IMR-90 (cell line): ENCODE measurements at regions not wholly inside any gene's neighbourhood (a gene's known extent, or its start where the extent isn't known, plus 50 kb on each side); places are given as distances from the start of the nearest gene placed in this dataset.

ENCODE experiments used
- MAFK ChIP-seq: IDR thresholded peaks from 2 replicates; pipeline ENCODE4 v1.6.1; 2012; ENCODE audit warnings: low read depth, low read length, improper control_type of control experiment
- MAZ ChIP-seq: IDR thresholded peaks from 2 replicates; pipeline ENCODE4 v1.6.1; 2012; ENCODE audit warnings: low read depth, mild to moderate bottlenecking, low read length, improper control_type of control experiment, moderate library complexity, borderline replicate concordance
- POLR2A ChIP-seq: IDR thresholded peaks from 2 replicates; pipeline ENCODE4 v1.6.1; 2012; ENCODE audit warnings: mild to moderate bottlenecking, low read depth, low read length
- RAD21 ChIP-seq: IDR thresholded peaks from 2 replicates; pipeline ENCODE4 v1.6.1; 2012; ENCODE audit warnings: low read length, improper control_type of control experiment
- SMC3 ChIP-seq: fragments of 150-350 bp; IDR thresholded peaks from 2 replicates; pipeline ENCODE4 v1.6.1; 2016; ENCODE audit warnings: low read depth, mild to moderate bottlenecking, antibody characterized with exemption, low read length, moderate library complexity
- USF2 ChIP-seq: fragments of 150-350 bp; IDR thresholded peaks from 2 replicates; pipeline ENCODE4 v1.6.1; 2017; ENCODE audit warnings: mild to moderate bottlenecking, antibody characterized with exemption, low read length, low read depth
- TF ChIP-seq, protein P1 (sequence below): conservative IDR thresholded peaks from 2 replicates; pipeline ENCODE4 v1.5.1; 2012; ENCODE audit warnings: mild to moderate bottlenecking, low read depth, low read length, improper control_type of control experiment

- TF ChIP-seq, protein P1, sequence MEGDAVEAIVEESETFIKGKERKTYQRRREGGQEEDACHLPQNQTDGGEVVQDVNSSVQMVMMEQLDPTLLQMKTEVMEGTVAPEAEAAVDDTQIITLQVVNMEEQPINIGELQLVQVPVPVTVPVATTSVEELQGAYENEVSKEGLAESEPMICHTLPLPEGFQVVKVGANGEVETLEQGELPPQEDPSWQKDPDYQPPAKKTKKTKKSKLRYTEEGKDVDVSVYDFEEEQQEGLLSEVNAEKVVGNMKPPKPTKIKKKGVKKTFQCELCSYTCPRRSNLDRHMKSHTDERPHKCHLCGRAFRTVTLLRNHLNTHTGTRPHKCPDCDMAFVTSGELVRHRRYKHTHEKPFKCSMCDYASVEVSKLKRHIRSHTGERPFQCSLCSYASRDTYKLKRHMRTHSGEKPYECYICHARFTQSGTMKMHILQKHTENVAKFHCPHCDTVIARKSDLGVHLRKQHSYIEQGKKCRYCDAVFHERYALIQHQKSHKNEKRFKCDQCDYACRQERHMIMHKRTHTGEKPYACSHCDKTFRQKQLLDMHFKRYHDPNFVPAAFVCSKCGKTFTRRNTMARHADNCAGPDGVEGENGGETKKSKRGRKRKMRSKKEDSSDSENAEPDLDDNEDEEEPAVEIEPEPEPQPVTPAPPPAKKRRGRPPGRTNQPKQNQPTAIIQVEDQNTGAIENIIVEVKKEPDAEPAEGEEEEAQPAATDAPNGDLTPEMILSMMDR, result no peak
- TF ChIP-seq POLR2A, result no peak
- no peak for TF ChIP-seq MAZ
- no peak for TF ChIP-seq RAD21
- TF ChIP-seq MAFK, result no peak
- TF ChIP-seq SMC3, result no peak
- TF ChIP-seq USF2, result no peak
Observed at GRCh38 chr12:74111688-74112360, 425.8 kb upstream of the ATXN7L3B start.
